Osteoblast (primary cell): ENCODE measurements at regions not wholly inside any gene's neighbourhood (a gene's known extent, or its start where the extent isn't known, plus 50 kb on each side); places are given as distances from the start of the nearest gene placed in this dataset.

Experiments used
- DNase-seq: peaks from one replicate; pipeline ENCODE4 v3.0.0; 2011; ENCODE audit warnings: low spot score, mixed read lengths; ENCODE audit not compliant: insufficient read length; ENCODE audit errors: missing footprints
- H2AFZ ChIP-seq: 2 replicates; pipeline ENCODE4 v1.6.0; 2011; ENCODE audit warnings: mild to moderate bottlenecking, low read length
- H3K27ac ChIP-seq: 2 replicates; pipeline ENCODE4 v1.5.1; 2011; ENCODE audit warnings: mild to moderate bottlenecking, low read depth, low read length, moderate library complexity
- H3K27me3 ChIP-seq: 2 replicates; pipeline ENCODE4 v1.6.0; 2012; ENCODE audit warnings: mild to moderate bottlenecking, control low read depth, inconsistent platforms, low read length, moderate library complexity; ENCODE audit not compliant: insufficient read depth
- H3K36me3 ChIP-seq: 2 replicates; pipeline ENCODE4 v1.5.1; 2011; ENCODE audit warnings: mild to moderate bottlenecking, low read length, control low read depth, moderate library complexity; ENCODE audit not compliant: insufficient read depth
- H3K4me1 ChIP-seq: 2 replicates; pipeline ENCODE4 v1.5.1; 2011; ENCODE audit warnings: mild to moderate bottlenecking, low read length, control low read depth, moderate library complexity; ENCODE audit not compliant: insufficient read depth
- H3K4me2 ChIP-seq: 2 replicates; pipeline ENCODE4 v1.6.0; 2011; ENCODE audit warnings: mild to moderate bottlenecking, low read length; ENCODE audit not compliant: insufficient read depth
- H3K4me3 ChIP-seq: fragments of 200-600 bp; sonication (generic); 3 replicates; pipeline ENCODE4 v1.5.1; 2012; ENCODE audit warnings: mild to moderate bottlenecking, low read length, inconsistent platforms; ENCODE audit not compliant: insufficient read depth
- H3K79me2 ChIP-seq: 2 replicates; pipeline ENCODE4 v1.6.0; 2012; ENCODE audit warnings: mild to moderate bottlenecking, low read length, control low read depth, inconsistent platforms; ENCODE audit not compliant: insufficient read depth
- H3K9me3 ChIP-seq: 2 replicates; pipeline ENCODE4 v1.5.1; 2011; ENCODE audit warnings: low read depth, low read length, control low read depth
- H4K20me1 ChIP-seq: 2 replicates; pipeline ENCODE4 v1.6.0; 2012; ENCODE audit warnings: mild to moderate bottlenecking, low read length, control low read depth; ENCODE audit not compliant: insufficient read depth
- CTCF ChIP-seq: IDR thresholded peaks from 2 replicates; pipeline ENCODE4 v1.5.1; 2011; ENCODE audit warnings: mild to moderate bottlenecking, low read depth, low read length, moderate library complexity; ENCODE audit errors: extremely low read depth

- Histone ChIP-seq H4K20me1 (no peaks in the 10 kb centered on the region), H3K36me3 (no peaks in the 10 kb centered on the region), H3K9me3 (no peaks in the 10 kb centered on the region), H3K79me2 (no peaks in the 10 kb centered on the region), H3K27me3 (no peaks in the 10 kb centered on the region), H3K27ac (no peak overlapping the region), H2AFZ (no peak overlapping the region), H3K4me2 (no peak overlapping the region), H3K4me3 (no peak overlapping the region), H3K4me1 (peaks cover 3% of the 10 kb centered on the region)
- TF ChIP-seq CTCF = no peak
- DNase-seq = no peak
These were observed 119.2 kb downstream of the CARTPT start for GRCh38 chr5:71838286-71838685.

GRCh38 chr5:71839096-71839884, 120.2 kb downstream of the CARTPT start:
- Histone ChIP-seq H3K4me2 (no peak overlapping the region), H3K27ac (no peak overlapping the region), H3K79me2 (no peaks in the 10 kb centered on the region), H2AFZ (no peak overlapping the region), H3K4me1 (peaks cover 3% of the 10 kb centered on the region), H3K27me3 (no peaks in the 10 kb centered on the region), H4K20me1 (no peaks in the 10 kb centered on the region), H3K9me3 (no peaks in the 10 kb centered on the region), H3K4me3 (no peak overlapping the region), H3K36me3 (no peaks in the 10 kb centered on the region)
- DNase-seq = no peak
- TF ChIP-seq CTCF = no peak

- no peak overlapping the region for H3K4me2 ChIP-seq
- H3K9me3 ChIP-seq = no peaks in the 10 kb centered on the region
- H3K4me3 ChIP-seq = no peak overlapping the region
- no peak overlapping the region for H3K27ac ChIP-seq
- H2AFZ ChIP-seq = no peak overlapping the region
- H3K4me1 ChIP-seq = no peaks in the 10 kb centered on the region
- H3K36me3 ChIP-seq = no peaks in the 10 kb centered on the region
- no peak for TF ChIP-seq CTCF
- no peaks in the 10 kb centered on the region for H3K27me3 ChIP-seq
- no peaks in the 10 kb centered on the region for H4K20me1 ChIP-seq
- no peak for DNase-seq
- no peaks in the 10 kb centered on the region for H3K79me2 ChIP-seq
These were observed 122.0 kb downstream of the CARTPT start for GRCh38 chr5:71841107-71841506.

GRCh38 chr5:71843111-71843510, 124.0 kb downstream of the CARTPT start:
- DNase-seq = no peak
- Histone ChIP-seq H3K27me3 (no peaks in the 10 kb centered on the region), H3K4me1 (no peaks in the 10 kb centered on the region), H4K20me1 (no peaks in the 10 kb centered on the region), H3K27ac (no peak overlapping the region), H3K36me3 (no peaks in the 10 kb centered on the region), H2AFZ (no peak overlapping the region), H3K4me2 (no peak overlapping the region), H3K4me3 (no peak overlapping the region), H3K79me2 (no peaks in the 10 kb centered on the region), H3K9me3 (no peaks in the 10 kb centered on the region)
- TF ChIP-seq CTCF = no peak
